SK-N-SH (cell line): ENCODE measurements at regions not wholly inside any gene's neighbourhood (a gene's known extent, or its start where the extent isn't known, plus 50 kb on each side); places are given as distances from the start of the nearest gene placed in this dataset.
"Not testable (repeated sequence)": the region's sequence is repeated elsewhere in the genome, so short reads cannot be mapped to it uniquely, and the experiment has no call there.

Source experiments
- CTCF ChIA-PET: fragments of 300-600, 350-600 bp; formaldehyde crosslinking; extraction: SDS; loops from one replicate; lab custom pipeline; 2021; lab: Yijun Ruan, JAX
- POLR2A ChIA-PET: fragments of 350-600 bp; sonication (Branson Sonifier 250); formaldehyde crosslinking; extraction: SDS; loops from one replicate; lab custom pipeline; 2020; ENCODE audit warnings: antibody characterized with exemption, inconsistent platforms; lab: Yijun Ruan, JAX
- DNase-seq: peaks from one replicate; pipeline ENCODE4 v3.0.0; 2012
- H2AFZ ChIP-seq: fragments of 200-600 bp; sonication (generic); 2 replicates; pipeline ENCODE4 v1.8.1; 2016; ENCODE audit warnings: antibody characterized with exemption, mild to moderate bottlenecking, low read depth
- H3F3A ChIP-seq: fragments of 200-600 bp; sonication (generic); replicated peaks from 2 replicates; pipeline ENCODE3; 2016; ENCODE audit warnings: antibody characterized with exemption, mild to moderate bottlenecking; ENCODE audit not compliant: insufficient read depth
- H3K27ac ChIP-seq, 2 experiments: fragments of 200-500 bp in 1 of 2; fragments of 200-600 bp in 1 of 2; sonication (Bioruptor generic) in 1 of 2; sonication (generic), shearing (Covaris generic) in 1 of 2; 2 replicates each; pipeline versions ENCODE4 v1.5.1 to v1.6.1; 2014 to 2016; ENCODE audit warnings: low read depth in 2 of 2, inconsistent platforms in 1 of 2, low read length in 1 of 2, mild to moderate bottlenecking in 1 of 2, mixed read lengths in 1 of 2
- H3K27me3 ChIP-seq: fragments of 200-600 bp; sonication (generic), shearing (Covaris generic); 2 replicates; pipeline ENCODE4 v1.6.1; 2016; ENCODE audit warnings: mixed run types; ENCODE audit not compliant: insufficient read depth
- H3K36me3 ChIP-seq, 2 experiments: fragments of 200-500 bp in 1 of 2; fragments of 200-600 bp in 1 of 2; sonication (Bioruptor generic) in 1 of 2; sonication (generic) in 1 of 2; replicated peaks in 1 of 2; 2 replicates each; pipeline versions ENCODE3 to v1.5.1; 2014 to 2016; ENCODE audit warnings: low read length in 1 of 2, mild to moderate bottlenecking in 1 of 2; ENCODE audit not compliant: insufficient read depth in 2 of 2, control insufficient read depth in 1 of 2
- H3K4me1 ChIP-seq, 2 experiments: fragments of 200-500 bp in 1 of 2; fragments of 200-600 bp in 1 of 2; sonication (Bioruptor generic) in 1 of 2; sonication (generic), shearing (Covaris generic) in 1 of 2; 2 replicates each; pipeline versions ENCODE4 v1.5.1 to v1.6.1; 2014 to 2016; ENCODE audit warnings: low read depth in 1 of 2, low read length in 1 of 2, mixed run types in 1 of 2; ENCODE audit not compliant: insufficient read depth in 2 of 2, control insufficient read depth in 1 of 2
- H3K4me2 ChIP-seq: fragments of 200-600 bp; sonication (generic), shearing (Covaris generic); 2 replicates; pipeline ENCODE4 v1.6.1; 2017; ENCODE audit warnings: mixed run types
- H3K4me3 ChIP-seq, 2 experiments: fragments of 200-500 bp in 1 of 2; fragments of 200-600 bp in 1 of 2; sonication (Bioruptor generic) in 1 of 2; sonication (generic), shearing (Covaris generic) in 1 of 2; 2 replicates each; pipeline versions ENCODE4 v1.5.1 to v1.8.1; 2014 to 2016; ENCODE audit warnings: low read depth in 2 of 2, inconsistent platforms in 1 of 2, low read length in 1 of 2, mild to moderate bottlenecking in 1 of 2, mixed read lengths in 1 of 2, moderate library complexity in 1 of 2
- H3K79me2 ChIP-seq: fragments of 200-600 bp; sonication (generic); 2 replicates; pipeline ENCODE4 v1.8.1; 2017; ENCODE audit warnings: mild to moderate bottlenecking; ENCODE audit not compliant: insufficient read depth
- H3K9ac ChIP-seq: fragments of 200-600 bp; sonication (generic); 2 replicates; pipeline ENCODE4 v1.6.1; 2017; ENCODE audit warnings: mixed run types
- H3K9me2 ChIP-seq: fragments of 200-600 bp; sonication (generic); 2 replicates; pipeline ENCODE4 v1.6.1; 2017; ENCODE audit warnings: mixed run types
- H3K9me3 ChIP-seq: fragments of 200-600 bp; sonication (generic); 2 replicates; pipeline ENCODE4 v1.6.1; 2017; ENCODE audit warnings: mixed run types, mild to moderate bottlenecking, moderate library complexity
- H4K20me1 ChIP-seq: fragments of 200-600 bp; sonication (generic); 2 replicates; pipeline ENCODE4 v1.6.1; 2017; ENCODE audit warnings: mild to moderate bottlenecking, mixed run types; ENCODE audit not compliant: insufficient read depth
- CHD2 ChIP-seq: fragments of 150-350 bp; IDR thresholded peaks from 2 replicates; pipeline ENCODE4 v1.6.1; 2018; ENCODE audit warnings: low read length; ENCODE audit not compliant: partially characterized antibody
- CTCF ChIP-seq: fragments of 200-600 bp; sonication (generic); IDR thresholded peaks from 2 replicates; pipeline ENCODE4 v1.6.1; 2017; ENCODE audit warnings: antibody characterized with exemption, mild to moderate bottlenecking, moderate library complexity
- GABPA ChIP-seq: IDR thresholded peaks from 2 replicates; pipeline ENCODE4 v1.4.0; 2012; ENCODE audit warnings: low read depth, mild to moderate bottlenecking
- IRF3 ChIP-seq: fragments of 150-350 bp; IDR thresholded peaks from 2 replicates; pipeline ENCODE4 v1.6.1; 2016; ENCODE audit warnings: mild to moderate bottlenecking, low read depth, low read length
- MAX ChIP-seq: IDR thresholded peaks from 2 replicates; pipeline ENCODE4 v1.4.0; 2012; ENCODE audit warnings: low read depth
- MXI1 ChIP-seq: IDR thresholded peaks from 2 replicates; pipeline ENCODE4 v1.6.1; 2012; ENCODE audit warnings: mild to moderate bottlenecking, low read depth, low read length, improper control_type of control experiment
- USF2 ChIP-seq: fragments of 150-350 bp; IDR thresholded peaks from 2 replicates; pipeline ENCODE4 v1.6.1; 2017; ENCODE audit warnings: antibody characterized with exemption, low read length, low read depth, borderline replicate concordance
- YY1 ChIP-seq: IDR thresholded peaks from 2 replicates; pipeline ENCODE4 v1.4.0; 2012; ENCODE audit warnings: low read depth, mild to moderate bottlenecking
- WGBS: methylation state at CpG from one replicate; pipeline ENCODE4 v1.1.6; 2017; ENCODE audit warnings: low lambda C conversion rate; 5-methylcytosine and 5-hydroxymethylcytosine counted together

- no peak for TF ChIP-seq MAX
- TF ChIP-seq MXI1 = no peak
- TF ChIP-seq CTCF = no peak
- no peak for TF ChIP-seq YY1
Measured at GRCh38 chr2:145374165-145374564, 854.2 kb upstream of the ZEB2 start (continued).

- WGBS = 92% methylated on average over 3 of the region's 3 CpGs
- H3K9ac ChIP-seq, H3K9me2 ChIP-seq, POLR2A ChIA-PET, H4K20me1 ChIP-seq, H3K4me3 ChIP-seq, H3K79me2 ChIP-seq, H2AFZ ChIP-seq, H3K27me3 ChIP-seq, DNase-seq, H3K27ac ChIP-seq, H3F3A ChIP-seq, CTCF ChIA-PET, H3K36me3 ChIP-seq, H3K9me3 ChIP-seq, H3K4me2 ChIP-seq, H3K4me1 ChIP-seq: not testable (repeated sequence)
Measured at GRCh38 chr2:145367334-145367733, 847.4 kb upstream of the ZEB2 start.

GRCh38 chr2:145366341-145366740 lies 846.4 kb upstream of the ZEB2 start:
- Histone ChIP-seq H3K4me2 (no peak overlapping the region), H3K79me2 (no peaks in the 10 kb centered on the region), H4K20me1 (no peaks in the 10 kb centered on the region), H2AFZ (no peak overlapping the region), H3K4me1 (no peaks in the 10 kb centered on the region; a peak in 2 of 4 replicates), H3K9me2 (no peaks in the 10 kb centered on the region), H3K9me3 (no peaks in the 10 kb centered on the region), H3K27ac (no peak overlapping the region), H3K9ac (no peak overlapping the region), H3K27me3 (no peaks in the 10 kb centered on the region), H3F3A (no peaks in the 10 kb centered on the region), H3K4me3 (no peak overlapping the region), H3K36me3 (no peaks in the 10 kb centered on the region)
- POLR2A ChIA-PET = no interaction called here
- TF ChIP-seq IRF3 = no peak
- TF ChIP-seq CHD2 = no peak
- no peak for TF ChIP-seq USF2
- no peak for TF ChIP-seq GABPA
- DNase-seq = no peak
- CTCF ChIA-PET = interaction anchor here (0.7 kb wide), 1 partner anchor 9 kb away, joined by 4 read pairs; no protein-coding TSS in a partner anchor
